ENCODE measurements at regions not wholly inside any gene's neighbourhood (a gene's known extent, or its start where the extent isn't known, plus 50 kb on each side); places are given as distances from the start of the nearest gene placed in this dataset.

- no peaks in the 10 kb centered on the region for H3K4me1 ChIP-seq (ENCODE audit: insufficient read depth)
- intact Hi-C loops (cut with DNase I): no loop called here
- H3K36me3 ChIP-seq: no peaks in the 10 kb centered on the region
- WGBS, 3 donors: 83 to 96% (median 89%) methylated on average over 2 of the region's 2 CpGs
- no peak for DNase-seq
- no peaks in the 10 kb centered on the region for H3K27me3 ChIP-seq
- H3K4me3 ChIP-seq: no peak overlapping the region
- TF ChIP-seq CTCF (IDR thresholded peaks at IDR 0.05) (no peak), EP300 (IDR thresholded peaks at IDR 0.05) (no peak), POLR2A (IDR thresholded peaks at IDR 0.05) (no peak)
- H3K9me3 ChIP-seq: no peaks in the 10 kb centered on the region
- H3K27ac ChIP-seq: no peak overlapping the region
Observed at GRCh38 chr11:82176945-82177344, 556.7 kb downstream of the FAM181B start.

- WGBS, 3 donors: 82 to 92% (median 89%) methylated on average over 2 of the region's 2 CpGs
- DNase-seq: no peak
- intact Hi-C loops (cut with DNase I): no loop called here
Observed at GRCh38 chr11:82176365-82176764, 557.3 kb downstream of the FAM181B start.

GRCh38 chr11:82174610-82175009, 559.1 kb downstream of the FAM181B start:
- no peaks in the 10 kb centered on the region for H3K27me3 ChIP-seq
- no peak overlapping the region for H3K4me3 ChIP-seq
- WGBS, 3 donors: 85 to 94% (median 88%) methylated on average over 2 of the region's 2 CpGs
- no peak for DNase-seq
- no peaks in the 10 kb centered on the region for H3K36me3 ChIP-seq
- H3K27ac ChIP-seq: no peak overlapping the region
- no peaks in the 10 kb centered on the region for H3K4me1 ChIP-seq (ENCODE audit: insufficient read depth)
- no peak for TF ChIP-seq EP300 (IDR thresholded peaks at IDR 0.05)
- TF ChIP-seq POLR2A (IDR thresholded peaks at IDR 0.05): no peak
- TF ChIP-seq CTCF (IDR thresholded peaks at IDR 0.05): no peak
- H3K9me3 ChIP-seq: no peaks in the 10 kb centered on the region
- intact Hi-C loops (cut with DNase I): no loop called here

More at GRCh38 chr11:82176365-82176764, 557.3 kb downstream of the FAM181B start:
- H3K9me3 ChIP-seq: no peaks in the 10 kb centered on the region
- no peak overlapping the region for H3K27ac ChIP-seq
- H3K4me3 ChIP-seq: no peak overlapping the region
- TF ChIP-seq CTCF (IDR thresholded peaks at IDR 0.05) (no peak), EP300 (IDR thresholded peaks at IDR 0.05) (no peak), POLR2A (IDR thresholded peaks at IDR 0.05) (no peak)
- H3K36me3 ChIP-seq: no peaks in the 10 kb centered on the region
- H3K4me1 ChIP-seq (ENCODE audit: insufficient read depth): no peaks in the 10 kb centered on the region
- H3K27me3 ChIP-seq: no peaks in the 10 kb centered on the region

- TF ChIP-seq EP300 (IDR thresholded peaks at IDR 0.05) (no peak), POLR2A (IDR thresholded peaks at IDR 0.05) (no peak), CTCF (IDR thresholded peaks at IDR 0.05) (no peak)
- 42 to 61% (median 52%) methylated on average over 2 of the region's 2 CpGs for WGBS, 3 donors
Observed at GRCh38 chr11:82146789-82147188, 586.9 kb downstream of the FAM181B start.

More at GRCh38 chr11:82146789-82147188, 586.9 kb downstream of the FAM181B start:
- Histone ChIP-seq H3K27me3 (no peaks in the 10 kb centered on the region), H3K36me3 (no peaks in the 10 kb centered on the region), H3K27ac (no peak overlapping the region), H3K4me3 (no peak overlapping the region), H3K9me3 (no peaks in the 10 kb centered on the region), H3K4me1 (ENCODE audit: insufficient read depth) (no peaks in the 10 kb centered on the region)
- intact Hi-C loops (cut with DNase I): no loop called here
- DNase-seq: no peak
